Mesendoderm (in vitro differentiated cells): ENCODE measurements at regions not wholly inside any gene's neighbourhood (a gene's known extent, or its start where the extent isn't known, plus 50 kb on each side); places are given as distances from the start of the nearest gene placed in this dataset.
A peak's percentile ranks its signal among the peaks of the same experiment; 100 is the strongest.

ENCODE experiments used
- DNase-seq: peaks from one replicate; pipeline ENCODE4 v3.0.0; 2013
- H2AK5ac ChIP-seq: 2 replicates; pipeline ENCODE4 v1.6.1; 2013; ENCODE audit warnings: low read length, inconsistent platforms
- H2BK120ac ChIP-seq: 2 replicates; pipeline ENCODE4 v1.6.1; 2013; ENCODE audit warnings: low read depth, mild to moderate bottlenecking, low read length, moderate library complexity, mixed read lengths
- H2BK15ac ChIP-seq: replicated peaks from 2 replicates; pipeline ENCODE4 v1.6.1; 2013; ENCODE audit warnings: low read depth, mild to moderate bottlenecking, moderate library complexity
- H2BK5ac ChIP-seq: 2 replicates; pipeline ENCODE4 v1.6.1; 2013; ENCODE audit warnings: low read length, inconsistent platforms
- H3K18ac ChIP-seq: 2 replicates; pipeline ENCODE4 v1.6.1; 2013; ENCODE audit warnings: mild to moderate bottlenecking, low read length, mixed read lengths
- H3K23ac ChIP-seq: one replicate; pipeline ENCODE4 v1.6.1; 2013; ENCODE audit warnings: low read length
- H3K27ac ChIP-seq: 2 replicates; pipeline ENCODE4 v1.5.1; 2013; ENCODE audit warnings: low read depth, mild to moderate bottlenecking, inconsistent platforms, low read length, moderate library complexity
- H3K27me3 ChIP-seq: 2 replicates; pipeline ENCODE4 v1.6.1; 2013; ENCODE audit warnings: low read length, control low read depth, mild to moderate bottlenecking, inconsistent platforms; ENCODE audit not compliant: insufficient read depth, poor library complexity
- H3K36me3 ChIP-seq: 2 replicates; pipeline ENCODE4 v1.6.1; 2013; ENCODE audit warnings: low read length, inconsistent platforms; ENCODE audit not compliant: control insufficient read depth, insufficient read depth
- H3K4ac ChIP-seq: one replicate; pipeline ENCODE4 v1.6.1; 2013; ENCODE audit warnings: low read depth, mild to moderate bottlenecking, low read length, moderate library complexity
- H3K4me1 ChIP-seq: 2 replicates; pipeline ENCODE4 v1.6.1; 2013; ENCODE audit warnings: low read depth, low read length, inconsistent platforms; ENCODE audit not compliant: control insufficient read depth
- H3K4me2 ChIP-seq: 2 replicates; pipeline ENCODE4 v1.6.1; 2013; ENCODE audit warnings: low read length
- H3K4me3 ChIP-seq: 2 replicates; pipeline ENCODE4 v1.5.1; 2013; ENCODE audit warnings: mild to moderate bottlenecking, low read length
- H3K56ac ChIP-seq: one replicate; pipeline ENCODE4 v1.6.1; 2013; ENCODE audit warnings: low read length
- H3K79me1 ChIP-seq: 2 replicates; pipeline ENCODE4 v1.6.1; 2013; ENCODE audit warnings: low read length, inconsistent platforms
- H3K79me2 ChIP-seq: 2 replicates; pipeline ENCODE4 v1.6.1; 2013; ENCODE audit warnings: mild to moderate bottlenecking, low read length; ENCODE audit not compliant: control insufficient read depth, insufficient read depth
- H3K9ac ChIP-seq: 2 replicates; pipeline ENCODE4 v1.6.1; 2013; ENCODE audit warnings: low read length, inconsistent platforms
- H4K5ac ChIP-seq: one replicate; pipeline ENCODE4 v1.6.1; 2013; ENCODE audit warnings: low read length
- H4K8ac ChIP-seq: one replicate; pipeline ENCODE4 v1.6.1; 2013; ENCODE audit warnings: low read depth, mild to moderate bottlenecking, control low read depth, low read length, moderate library complexity
- WGBS: extraction: QIAGEN DNeasy Blood & Tissue Kit; methylation state at CpG from one replicate; pipeline ENCODE4 v1.1.7; 2013; ENCODE audit warnings: low lambda C conversion rate, missing lambda C conversion rate; ENCODE audit not compliant: insufficient coverage; ENCODE audit errors: extremely low coverage; 5-methylcytosine and 5-hydroxymethylcytosine counted together

DNA sequence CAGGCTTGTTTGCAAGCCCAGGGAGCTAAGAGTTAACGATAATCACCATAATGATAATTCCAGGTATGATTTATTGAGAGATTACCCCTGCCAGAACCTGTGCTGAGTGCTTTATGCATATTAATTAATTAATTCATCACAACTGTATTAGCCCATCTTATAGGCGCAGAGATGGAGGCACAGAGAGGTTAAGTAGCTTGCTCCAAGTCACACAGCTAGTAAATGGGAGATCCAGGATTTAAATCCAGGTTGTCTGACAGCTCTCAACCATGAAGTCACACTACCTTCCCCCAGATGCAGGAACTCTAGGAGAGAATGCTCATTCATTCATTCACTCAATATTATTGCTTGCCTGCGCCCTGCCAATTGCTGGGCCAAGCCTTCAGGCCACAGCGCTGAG, 84.5 kb downstream of the FAM241B start:
- no peak overlapping the region for H2AK5ac ChIP-seq
- no peak for DNase-seq
- no peak overlapping the region for H3K23ac ChIP-seq
- no peak overlapping the region for H3K4ac ChIP-seq
- WGBS: no CpG with 5 or more reads among the region's 4 CpGs
- no peak overlapping the region for H3K4me3 ChIP-seq
- H3K79me2 ChIP-seq: no peaks in the 10 kb centered on the region
- H3K18ac ChIP-seq: no peak overlapping the region
- H3K4me1 ChIP-seq: peaks cover 5% of the 10 kb centered on the region
- H3K56ac ChIP-seq: no peak overlapping the region
- H3K9ac ChIP-seq: no peak overlapping the region
- H2BK15ac ChIP-seq: no peak overlapping the region
- H3K27ac ChIP-seq: no peak overlapping the region
- no peak overlapping the region for H4K5ac ChIP-seq
- no peak overlapping the region for H2BK5ac ChIP-seq
- H3K36me3 ChIP-seq: no peaks in the 10 kb centered on the region
- no peak overlapping the region for H2BK120ac ChIP-seq
- H3K4me2 ChIP-seq: no peak overlapping the region
- H3K79me1 ChIP-seq: no peaks in the 10 kb centered on the region
- H4K8ac ChIP-seq: no peak overlapping the region
- no peaks in the 10 kb centered on the region for H3K27me3 ChIP-seq

- H3K4me1 ChIP-seq: peaks cover 3% of the 10 kb centered on the region
- no peaks in the 10 kb centered on the region for H3K79me1 ChIP-seq
- no peak overlapping the region for H3K4ac ChIP-seq
- no peak overlapping the region for H3K56ac ChIP-seq
- H2AK5ac ChIP-seq: no peak overlapping the region
- DNase-seq: no peak
- H3K23ac ChIP-seq: no peak overlapping the region
- WGBS: no CpG with 5 or more reads among the region's 11 CpGs
- H2BK120ac ChIP-seq: no peak overlapping the region
- H3K36me3 ChIP-seq: no peaks in the 10 kb centered on the region
- H3K9ac ChIP-seq: no peak overlapping the region
- no peak overlapping the region for H4K8ac ChIP-seq
- no peak overlapping the region for H2BK15ac ChIP-seq
- H3K27ac ChIP-seq: no peak overlapping the region
- H2BK5ac ChIP-seq: no peak overlapping the region
- no peak overlapping the region for H3K18ac ChIP-seq
- H4K5ac ChIP-seq: no peak overlapping the region
- H3K4me2 ChIP-seq: no peak overlapping the region
- H3K4me3 ChIP-seq: no peak overlapping the region
- H3K79me2 ChIP-seq: no peaks in the 10 kb centered on the region
- H3K27me3 ChIP-seq: no peaks in the 10 kb centered on the region
These were observed 85.3 kb downstream of the FAM241B start for GRCh38 chr10:69715156-69715898.

GRCh38 chr10:69715899-69716606, 85.7 kb upstream of the COL13A1 start:
- Histone ChIP-seq H3K9ac (no peak overlapping the region), H3K4me2 (no peak overlapping the region), H3K79me1 (no peaks in the 10 kb centered on the region), H3K23ac (no peak overlapping the region), H3K4me3 (no peak overlapping the region), H2AK5ac (no peak overlapping the region), H3K4ac (no peak overlapping the region), H3K27ac (no peak overlapping the region), H3K4me1 (no peaks in the 10 kb centered on the region), H3K56ac (no peak overlapping the region), H3K18ac (no peak overlapping the region), H4K5ac (no peak overlapping the region), H3K79me2 (no peaks in the 10 kb centered on the region), H2BK15ac (no peak overlapping the region), H3K36me3 (no peaks in the 10 kb centered on the region), H4K8ac (no peak overlapping the region), H2BK5ac (no peak overlapping the region), H2BK120ac (no peak overlapping the region), H3K27me3 (no peaks in the 10 kb centered on the region)
- WGBS: no CpG with 5 or more reads among the region's 13 CpGs
- DNase-seq: no peak

- Histone ChIP-seq H2BK120ac (no peak overlapping the region), H3K79me1 (no peaks in the 10 kb centered on the region), H3K79me2 (no peaks in the 10 kb centered on the region), H3K4me1 (no peaks in the 10 kb centered on the region), H2BK15ac (no peak overlapping the region), H3K4me2 (no peak overlapping the region), H3K56ac (no peak overlapping the region), H3K9ac (no peak overlapping the region), H3K36me3 (no peaks in the 10 kb centered on the region), H3K4ac (no peak overlapping the region), H2BK5ac (no peak overlapping the region), H3K23ac (no peak overlapping the region), H3K4me3 (no peak overlapping the region), H3K27ac (no peak overlapping the region), H4K8ac (no peak overlapping the region), H3K18ac (no peak overlapping the region), H2AK5ac (no peak overlapping the region), H3K27me3 (no peaks in the 10 kb centered on the region), H4K5ac (no peak overlapping the region)
- peak; percentile 73 for DNase-seq
- WGBS: no CpG with 5 or more reads among the region's 19 CpGs
These were observed 84.8 kb upstream of the COL13A1 start for GRCh38 chr10:69716711-69717560.

DNA sequence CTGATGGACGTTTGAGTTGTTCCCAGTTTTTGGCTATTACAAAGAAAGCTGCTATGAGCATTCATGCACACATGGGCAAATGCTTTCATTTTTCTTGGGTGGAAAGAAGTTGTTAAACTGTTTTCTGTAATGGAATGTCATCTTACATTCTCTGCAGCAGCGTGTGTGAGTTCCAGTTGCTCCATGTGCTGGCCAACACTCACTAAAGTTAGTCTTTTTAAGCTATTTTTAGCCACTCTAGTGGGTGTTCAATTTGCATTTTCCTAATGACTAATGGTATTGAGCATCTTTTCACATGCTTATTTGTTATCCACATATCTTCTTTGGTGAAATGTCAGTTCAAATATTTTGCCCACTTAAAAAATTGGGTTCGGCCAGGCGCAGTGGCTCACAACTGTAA, 82.8 kb upstream of the COL13A1 start:
- no CpG with 5 or more reads among the region's 4 CpGs for WGBS
- Histone ChIP-seq H3K4me3 (no peak overlapping the region), H2AK5ac (no peak overlapping the region), H3K23ac (no peak overlapping the region), H3K79me2 (no peaks in the 10 kb centered on the region), H3K18ac (no peak overlapping the region), H3K27ac (no peak overlapping the region), H3K4me1 (peaks cover 5% of the 10 kb centered on the region), H2BK5ac (no peak overlapping the region), H3K56ac (no peak overlapping the region), H2BK120ac (no peak overlapping the region), H4K5ac (no peak overlapping the region), H3K36me3 (no peaks in the 10 kb centered on the region), H2BK15ac (no peak overlapping the region), H3K79me1 (no peaks in the 10 kb centered on the region), H3K27me3 (no peaks in the 10 kb centered on the region), H3K4ac (no peak overlapping the region), H3K4me2 (no peak overlapping the region), H3K9ac (no peak overlapping the region), H4K8ac (no peak overlapping the region)
- DNase-seq: no peak
